Stimulated activated CD8-positive, alpha-beta memory T cell treated with anti-CD3 and anti-CD28 coated beads, Interleukin-15, amount 100 ng/mL, for 4 hours (primary cell): ENCODE measurements at regions not wholly inside any gene's neighbourhood (a gene's known extent, or its start where the extent isn't known, plus 50 kb on each side); places are given as distances from the start of the nearest gene placed in this dataset.

ENCODE experiments used
- DNase-seq, 2 donors: peaks; one replicate each; pipeline ENCODE4 v3.0.0-alpha.2; 2020; ENCODE audit warnings: low read depth in 2 of 2

- no peak for DNase-seq
Observed at GRCh38 chr1:25081496-25081895, 150.8 kb downstream of the SYF2 start.

DNA sequence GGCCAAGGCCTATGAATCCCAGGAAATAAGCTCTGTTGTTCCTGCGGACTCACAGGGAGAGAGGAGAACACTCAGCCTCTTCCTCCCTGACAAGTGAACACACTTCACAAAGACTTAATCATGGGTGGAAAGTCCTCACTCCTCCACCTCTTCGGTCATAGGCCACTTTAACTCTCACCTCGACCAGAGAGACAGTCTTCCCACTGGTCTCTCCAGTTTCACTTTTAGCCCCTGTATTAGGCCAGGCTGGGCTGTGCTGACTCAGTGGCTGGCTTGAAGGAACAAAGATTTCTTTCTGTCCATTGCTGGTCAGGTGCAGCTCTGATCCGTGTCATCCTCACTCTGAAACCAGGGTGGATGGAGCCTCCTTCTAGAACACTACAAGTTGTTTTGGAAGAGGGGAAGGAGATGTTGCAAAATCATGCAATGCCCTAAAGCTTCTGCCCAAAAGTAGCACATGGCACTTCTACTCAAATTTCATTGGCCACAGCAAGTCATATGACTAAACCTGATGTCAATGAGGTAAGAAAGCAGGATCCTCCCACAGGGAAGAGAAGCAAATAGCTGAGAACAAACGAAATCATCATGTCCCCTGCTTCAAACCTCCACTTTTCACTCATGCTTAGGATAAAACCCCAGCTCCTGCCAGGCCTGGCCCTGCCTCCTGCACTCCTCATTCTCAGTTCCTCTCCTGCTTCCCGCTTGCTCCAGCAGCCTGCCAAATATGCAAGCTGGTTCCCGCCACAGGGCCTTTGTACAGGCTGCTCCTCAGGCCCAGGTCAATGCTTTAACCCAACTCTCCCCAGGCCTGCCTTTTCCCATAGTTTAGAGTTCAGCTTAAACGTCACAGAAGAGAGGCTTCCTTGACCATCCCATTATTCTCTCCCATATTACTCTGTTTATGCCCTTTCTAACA, 150.5 kb upstream of the RUNX3 start:
- DNase-seq: no peak

DNA sequence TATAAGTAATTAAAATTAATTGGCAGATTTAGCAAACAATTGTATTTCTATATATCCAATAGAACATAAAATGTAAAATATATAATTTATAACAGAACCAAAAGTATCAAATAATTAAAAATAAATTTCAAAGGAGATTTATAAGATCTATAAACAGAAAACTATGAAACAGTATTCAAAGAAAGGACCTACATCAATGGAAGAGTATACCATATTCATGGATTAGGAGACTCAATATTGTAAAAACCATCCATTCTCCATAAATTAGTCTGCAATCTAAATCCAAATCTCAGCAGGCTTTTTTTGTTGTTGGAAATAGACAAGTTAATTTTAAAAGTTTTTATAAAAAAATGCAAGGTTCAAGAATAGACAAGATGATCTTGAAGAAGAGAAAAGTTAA, 149.0 kb upstream of the RUNX3 start:
- no peak for DNase-seq

DNA sequence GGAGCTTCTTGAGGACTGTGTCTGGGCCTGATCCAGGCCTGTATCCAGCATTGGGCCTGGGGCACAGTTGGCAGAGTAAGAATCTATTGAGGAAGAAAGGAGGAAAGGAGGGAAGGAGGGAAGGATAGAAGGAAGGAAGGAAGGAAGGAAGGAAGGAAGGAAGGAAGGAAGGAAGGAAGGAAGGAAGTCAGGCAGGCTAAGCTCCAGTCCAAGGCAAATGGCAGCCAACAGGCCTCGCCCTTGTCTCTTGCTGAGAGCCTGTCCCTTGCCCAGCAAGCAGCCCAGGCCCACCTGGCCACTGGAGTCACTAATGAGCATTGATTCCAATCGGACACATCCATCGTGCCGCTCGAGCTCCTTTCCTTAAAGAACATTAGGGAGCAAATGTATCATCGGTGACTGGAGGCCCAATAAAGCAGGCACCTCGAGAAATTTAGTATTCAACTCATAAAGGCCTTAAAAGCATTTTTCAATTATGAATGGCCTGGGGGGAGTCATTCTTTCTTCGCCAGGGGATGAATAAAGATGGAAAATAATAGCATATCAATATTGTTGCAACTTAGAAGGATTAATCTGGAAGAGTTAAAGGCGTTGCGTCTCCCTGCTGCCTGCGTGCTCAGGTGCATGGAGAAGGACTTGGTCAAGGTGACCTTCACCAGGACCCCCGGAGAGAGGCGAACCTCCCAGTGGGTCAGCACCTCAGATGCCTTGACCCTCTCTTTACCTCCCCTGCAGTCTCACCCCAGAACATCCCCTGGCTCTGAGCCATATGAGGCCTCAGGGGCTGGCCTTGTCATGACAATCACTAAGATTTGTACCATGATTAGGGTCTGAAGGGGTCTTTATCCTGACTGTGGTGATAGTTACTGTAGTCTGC, 144.5 kb upstream of the RUNX3 start:
- DNase-seq: no peak

- no peak for DNase-seq
Observed at GRCh38 chr1:25073640-25074270, 143.7 kb upstream of the RUNX3 start.

DNA sequence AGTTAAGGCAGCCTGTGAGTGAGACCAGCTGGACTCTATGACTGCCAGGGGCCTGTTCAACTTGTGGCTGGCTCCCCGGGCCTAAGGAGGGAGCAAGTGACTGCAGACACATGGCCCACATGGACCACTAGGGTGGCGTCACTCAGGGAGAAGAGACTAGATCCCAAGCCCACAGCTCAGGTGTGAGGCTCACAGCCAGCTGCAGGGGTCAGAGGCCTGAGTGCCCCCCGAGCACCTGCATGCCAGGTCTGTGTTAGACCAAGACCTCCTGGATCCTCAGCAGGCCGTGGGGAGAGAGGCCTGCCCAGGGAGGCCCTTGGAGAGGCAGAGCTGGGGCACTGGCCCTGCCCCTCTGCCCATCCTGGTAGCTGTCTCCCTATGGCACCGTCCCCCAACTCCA, 142.4 kb upstream of the RUNX3 start:
- no peak for DNase-seq

GRCh38 chr1:25068829-25069228, 138.8 kb upstream of the RUNX3 start:
- no peak for DNase-seq

DNA sequence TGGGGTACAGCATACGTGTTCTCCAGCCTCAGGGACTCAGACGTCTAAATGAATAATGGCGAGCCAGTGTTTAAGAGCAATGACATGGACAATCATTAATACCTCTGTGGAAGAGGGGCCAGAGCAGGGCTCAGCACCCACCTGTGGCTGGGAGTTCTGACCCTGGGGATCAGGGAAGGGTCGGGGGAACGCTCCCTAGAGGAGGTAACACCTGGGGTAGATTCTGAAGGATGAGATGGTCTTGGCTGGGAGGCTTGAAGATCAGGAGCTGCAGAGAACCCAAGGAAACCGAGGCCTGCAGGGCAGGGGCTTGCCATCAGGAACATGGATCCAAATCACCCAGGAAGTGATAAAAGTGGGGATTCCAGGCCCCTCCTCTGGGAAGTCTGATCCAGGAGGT, 138.2 kb upstream of the RUNX3 start:
- no peak for DNase-seq

- DNase-seq: no peak
Observed at GRCh38 chr1:25067518-25068251, 137.6 kb upstream of the RUNX3 start.

- no peak for DNase-seq
Observed at GRCh38 chr1:25066731-25067517, 136.8 kb upstream of the RUNX3 start.

- DNase-seq: no peak
Observed at GRCh38 chr1:25066256-25066655, 136.2 kb upstream of the RUNX3 start.

DNA sequence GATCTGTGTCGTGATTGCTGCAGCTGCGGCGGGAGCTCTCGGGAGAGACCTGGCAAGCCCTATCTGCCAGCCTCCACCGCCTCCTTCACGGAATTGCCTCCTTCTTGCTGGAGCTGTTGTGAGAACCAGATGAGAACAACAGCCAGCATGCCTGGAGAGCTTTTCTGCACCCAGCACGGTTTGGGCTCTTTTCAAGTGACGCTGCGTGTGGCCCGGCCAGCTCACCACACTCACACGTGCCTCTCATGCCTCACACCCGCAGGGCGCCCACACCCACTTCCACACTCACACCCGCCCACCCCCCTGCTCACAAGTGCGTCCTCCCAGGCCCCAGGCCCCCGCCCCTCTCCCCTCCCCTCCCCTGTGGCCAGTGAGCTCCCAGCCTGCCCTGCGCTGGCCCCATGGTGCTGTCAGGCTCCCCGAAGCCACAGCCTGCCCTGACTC, 135.7 kb upstream of the RUNX3 start:
- peak; percentile 29 to 50 for DNase-seq

GRCh38 chr1:25065321-25065721, 135.2 kb upstream of the RUNX3 start:
- no peak for DNase-seq

DNA sequence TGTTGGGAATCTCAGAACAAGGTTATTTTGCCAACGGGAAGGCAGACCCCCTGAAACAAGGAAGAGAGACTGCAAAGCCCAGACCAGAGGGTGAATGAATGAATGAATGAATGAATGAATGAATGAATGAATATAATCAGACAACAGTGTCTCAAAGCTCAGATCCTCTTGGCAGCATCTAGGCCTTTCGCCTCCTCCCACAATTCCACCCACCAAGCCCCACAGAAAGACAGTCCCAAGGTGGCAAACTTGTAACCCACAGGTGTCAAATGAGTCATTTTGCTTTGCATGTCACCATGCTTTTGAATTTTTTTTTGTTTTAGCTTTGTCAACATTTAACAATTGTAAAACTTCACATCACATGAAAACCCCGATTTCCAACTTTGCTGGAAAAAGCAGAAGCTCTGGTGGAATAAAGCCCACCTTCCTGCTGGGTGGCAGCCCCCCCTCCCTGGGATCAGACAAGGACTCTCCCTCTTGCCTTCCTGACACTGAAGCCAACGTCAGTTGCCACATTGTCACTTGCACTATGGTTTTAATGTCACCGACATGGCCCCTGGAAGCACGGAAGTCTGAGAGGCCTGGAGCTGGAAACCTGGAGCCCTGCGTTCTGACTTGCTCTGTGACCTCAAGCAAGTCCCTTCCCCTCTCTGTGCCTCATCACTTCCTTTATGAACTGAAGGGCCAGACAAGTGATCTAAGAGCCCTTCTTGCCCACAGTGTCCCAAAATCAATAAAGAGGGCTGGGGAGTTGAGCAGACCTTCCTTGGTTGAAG, 134.6 kb upstream of the RUNX3 start:
- peak in 1 of 2 donors; percentile 26 for DNase-seq

- no peak for DNase-seq
Observed at GRCh38 chr1:25063591-25064416, 133.7 kb upstream of the RUNX3 start.

DNA sequence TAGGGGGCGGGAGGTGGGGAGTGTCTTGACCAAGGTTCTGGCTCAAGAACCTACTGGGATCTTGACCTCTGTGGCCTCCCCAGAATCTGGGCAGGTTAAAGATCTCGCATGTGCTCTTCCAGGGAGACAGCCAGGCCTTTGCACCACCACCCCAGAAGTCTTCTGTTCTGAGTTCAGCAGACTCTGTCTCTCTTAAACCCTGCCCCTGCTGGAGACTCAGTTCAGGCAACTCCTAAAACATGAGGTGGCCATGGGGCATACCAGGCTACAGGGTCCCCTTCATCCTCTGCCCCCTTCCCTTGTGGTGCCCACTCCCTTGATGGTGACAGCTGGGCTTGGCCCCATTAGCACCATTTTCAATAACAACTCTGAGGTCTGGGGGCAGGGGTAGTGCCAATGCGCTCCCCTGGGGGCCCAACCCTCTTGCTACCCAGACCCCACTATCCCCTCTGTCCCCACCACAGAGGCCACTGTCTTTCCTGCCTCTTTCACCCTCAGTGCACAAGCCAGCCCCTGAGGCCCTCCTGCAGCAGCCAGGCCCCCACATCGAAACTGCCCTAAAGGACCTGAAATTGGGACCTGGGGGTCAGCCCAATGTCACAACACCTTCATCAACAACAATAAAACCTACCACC, 132.7 kb upstream of the RUNX3 start:
- no peak for DNase-seq

- no peak for DNase-seq
Observed at GRCh38 chr1:25061261-25061995, 131.4 kb upstream of the RUNX3 start.

DNA sequence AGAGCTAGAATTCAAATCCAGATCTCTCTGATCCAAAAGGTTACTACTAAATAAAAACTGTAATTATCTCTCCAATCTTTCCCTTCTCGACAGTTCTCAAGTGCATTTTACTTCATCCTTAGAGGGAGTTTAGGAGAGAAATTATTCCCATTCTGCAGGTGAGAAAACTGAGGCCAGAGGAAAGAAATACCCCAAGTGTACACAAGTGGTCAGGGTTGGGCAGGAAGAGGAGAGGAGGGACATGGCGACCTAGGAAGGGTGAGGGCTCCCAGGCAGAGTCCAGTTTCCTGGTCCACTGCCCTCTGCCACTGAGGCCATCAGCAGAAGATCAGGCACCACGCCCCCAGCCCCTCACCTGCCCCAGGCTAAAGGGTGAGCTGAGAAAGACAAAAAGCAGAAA, 127.1 kb upstream of the RUNX3 start:
- DNase-seq: no peak
